ENCODE measurements at regions not wholly inside any gene's neighbourhood (a gene's known extent, or its start where the extent isn't known, plus 50 kb on each side); places are given as distances from the start of the nearest gene placed in this dataset.

DNA sequence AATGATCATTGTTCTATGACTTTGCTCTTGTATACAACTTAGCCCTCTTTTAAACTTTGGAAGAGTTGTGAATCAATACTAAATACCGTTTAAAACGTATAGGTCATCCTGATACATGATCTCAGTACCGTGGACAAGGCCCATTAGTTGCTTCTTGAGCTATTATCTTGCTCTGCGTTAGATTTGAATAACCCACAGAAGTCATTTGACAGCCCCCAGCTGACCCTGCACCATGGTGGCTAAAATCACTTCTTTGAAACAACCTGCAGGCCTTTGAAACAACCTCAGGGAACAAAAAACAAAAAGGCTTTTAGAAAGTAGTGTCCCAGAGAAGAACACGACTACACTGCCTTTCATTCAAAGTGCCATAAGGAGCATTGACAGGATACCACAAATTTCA lies 473.0 kb upstream of the ADGRL2 start:
- Histone ChIP-seq H3K4me1 (no peaks in the 10 kb centered on the region), H3K27me3 (no peaks in the 10 kb centered on the region), H3K9me3 (no peaks in the 10 kb centered on the region), H3K27ac (no peak overlapping the region), H3K36me3 (no peaks in the 10 kb centered on the region), H3K4me3 (no peak overlapping the region)
- DNase-seq (ENCODE audit: low spot score in 2 of 2), result no peak
- intact Hi-C loops (cut with DNase I; ENCODE audit: low total_unique reads), result no loop called here
- no peak for TF ChIP-seq POLR2A (IDR thresholded peaks at IDR 0.05)
- TF ChIP-seq POLR2AphosphoS5 (IDR thresholded peaks at IDR 0.05), result no peak
- TF ChIP-seq, protein P1, sequence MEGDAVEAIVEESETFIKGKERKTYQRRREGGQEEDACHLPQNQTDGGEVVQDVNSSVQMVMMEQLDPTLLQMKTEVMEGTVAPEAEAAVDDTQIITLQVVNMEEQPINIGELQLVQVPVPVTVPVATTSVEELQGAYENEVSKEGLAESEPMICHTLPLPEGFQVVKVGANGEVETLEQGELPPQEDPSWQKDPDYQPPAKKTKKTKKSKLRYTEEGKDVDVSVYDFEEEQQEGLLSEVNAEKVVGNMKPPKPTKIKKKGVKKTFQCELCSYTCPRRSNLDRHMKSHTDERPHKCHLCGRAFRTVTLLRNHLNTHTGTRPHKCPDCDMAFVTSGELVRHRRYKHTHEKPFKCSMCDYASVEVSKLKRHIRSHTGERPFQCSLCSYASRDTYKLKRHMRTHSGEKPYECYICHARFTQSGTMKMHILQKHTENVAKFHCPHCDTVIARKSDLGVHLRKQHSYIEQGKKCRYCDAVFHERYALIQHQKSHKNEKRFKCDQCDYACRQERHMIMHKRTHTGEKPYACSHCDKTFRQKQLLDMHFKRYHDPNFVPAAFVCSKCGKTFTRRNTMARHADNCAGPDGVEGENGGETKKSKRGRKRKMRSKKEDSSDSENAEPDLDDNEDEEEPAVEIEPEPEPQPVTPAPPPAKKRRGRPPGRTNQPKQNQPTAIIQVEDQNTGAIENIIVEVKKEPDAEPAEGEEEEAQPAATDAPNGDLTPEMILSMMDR (IDR thresholded peaks at IDR 0.05), result no peak

DNA sequence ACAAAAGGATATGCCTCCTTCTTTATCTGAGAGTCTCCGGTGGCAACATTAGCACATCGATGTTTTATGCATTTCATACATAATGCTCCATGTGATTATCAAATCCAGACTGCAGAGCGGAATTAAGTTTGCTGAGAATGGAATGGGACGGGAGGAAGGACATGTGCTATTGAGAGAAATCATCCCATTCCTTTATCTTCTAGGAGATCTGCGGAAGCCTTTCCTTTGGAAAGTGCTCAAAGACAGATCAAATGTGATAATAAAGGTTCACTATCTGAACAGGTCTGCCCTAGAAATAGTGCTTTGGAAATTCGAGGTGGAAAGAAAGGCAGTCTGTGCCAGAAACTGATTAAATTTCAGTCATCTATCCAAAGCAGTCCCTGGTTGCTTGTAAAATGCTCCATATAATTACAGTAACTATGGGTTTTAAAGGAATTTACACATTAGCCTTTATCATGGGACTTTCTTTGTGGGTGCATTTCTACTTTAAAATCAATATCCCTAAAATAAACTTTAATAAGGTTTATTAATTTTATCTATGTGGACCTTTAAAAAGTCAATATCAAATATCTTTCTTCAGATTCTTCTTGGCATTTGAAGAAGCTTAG lies 473.5 kb upstream of the ADGRL2 start:
- Histone ChIP-seq H3K4me3 (no peak overlapping the region), H3K27ac (no peak overlapping the region), H3K9me3 (no peaks in the 10 kb centered on the region), H3K27me3 (no peaks in the 10 kb centered on the region), H3K4me1 (no peaks in the 10 kb centered on the region), H3K36me3 (no peaks in the 10 kb centered on the region)
- intact Hi-C loops (cut with DNase I; ENCODE audit: low total_unique reads), result no loop called here
- TF ChIP-seq POLR2AphosphoS5 (IDR thresholded peaks at IDR 0.05) (no peak), POLR2A (IDR thresholded peaks at IDR 0.05) (no peak)
- TF ChIP-seq, protein P1 (IDR thresholded peaks at IDR 0.05), result no peak
- DNase-seq (ENCODE audit: low spot score in 2 of 2), result no peak

DNA sequence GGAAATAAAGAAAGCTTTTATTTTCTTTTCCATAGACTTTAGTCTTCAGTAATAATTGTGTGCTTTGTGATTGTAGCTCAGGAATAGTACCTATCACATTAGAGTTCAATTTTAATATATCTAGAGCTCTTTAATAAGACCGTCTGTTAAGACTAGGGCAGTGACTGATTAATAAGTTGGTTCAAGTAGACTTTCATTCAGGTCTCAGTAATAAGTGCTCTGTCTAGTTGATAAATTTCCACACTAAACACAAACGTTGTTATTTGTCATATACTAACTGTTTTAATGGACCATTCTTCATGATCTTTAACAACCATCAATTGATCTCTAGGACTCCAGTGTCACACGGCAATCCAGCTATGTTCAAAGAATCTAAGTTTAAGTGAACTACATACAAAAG lies 474.5 kb upstream of the ADGRL2 start:
- no peaks in the 10 kb centered on the region for H3K36me3 ChIP-seq
- no peak for DNase-seq (ENCODE audit: low spot score in 2 of 2)
- H3K4me1 ChIP-seq, result no peaks in the 10 kb centered on the region
- intact Hi-C loops (cut with DNase I; ENCODE audit: low total_unique reads), result no loop called here
- no peaks in the 10 kb centered on the region for H3K27me3 ChIP-seq
- H3K27ac ChIP-seq, result no peak overlapping the region
- TF ChIP-seq POLR2A (IDR thresholded peaks at IDR 0.05) (no peak), POLR2AphosphoS5 (IDR thresholded peaks at IDR 0.05) (no peak)
- TF ChIP-seq, protein P1 (IDR thresholded peaks at IDR 0.05), result no peak
- no peaks in the 10 kb centered on the region for H3K9me3 ChIP-seq
- no peak overlapping the region for H3K4me3 ChIP-seq

DNA sequence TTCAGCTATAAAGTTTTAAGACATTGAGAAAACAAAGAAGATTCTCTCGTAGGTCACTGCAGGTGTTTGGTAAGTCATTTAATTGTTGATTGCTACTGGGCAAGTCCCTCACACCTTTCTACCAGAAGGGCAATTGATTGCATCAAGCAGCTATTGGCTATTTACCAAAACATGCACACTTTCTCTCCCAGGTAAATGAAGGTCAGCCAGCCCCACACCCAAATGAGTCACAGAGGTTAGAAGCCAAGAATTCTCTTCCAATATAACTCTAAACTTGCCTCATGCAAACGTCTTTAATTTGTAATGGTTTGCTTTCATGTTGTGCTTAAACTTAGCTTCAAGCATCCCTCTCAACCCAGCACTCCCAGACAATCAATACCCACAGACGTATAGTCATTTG lies 475.3 kb upstream of the ADGRL2 start:
- H3K27me3 ChIP-seq, result no peaks in the 10 kb centered on the region
- H3K4me3 ChIP-seq, result no peak overlapping the region
- TF ChIP-seq POLR2AphosphoS5 (IDR thresholded peaks at IDR 0.05), result no peak
- TF ChIP-seq, protein P1 (IDR thresholded peaks at IDR 0.05), result no peak
- TF ChIP-seq POLR2A (IDR thresholded peaks at IDR 0.05), result no peak
- no peak overlapping the region for H3K27ac ChIP-seq
- intact Hi-C loops (cut with DNase I; ENCODE audit: low total_unique reads), result no loop called here
- no peak for DNase-seq (ENCODE audit: low spot score in 2 of 2)
- H3K9me3 ChIP-seq, result no peaks in the 10 kb centered on the region
- no peaks in the 10 kb centered on the region for H3K4me1 ChIP-seq
- H3K36me3 ChIP-seq, result no peaks in the 10 kb centered on the region

DNA sequence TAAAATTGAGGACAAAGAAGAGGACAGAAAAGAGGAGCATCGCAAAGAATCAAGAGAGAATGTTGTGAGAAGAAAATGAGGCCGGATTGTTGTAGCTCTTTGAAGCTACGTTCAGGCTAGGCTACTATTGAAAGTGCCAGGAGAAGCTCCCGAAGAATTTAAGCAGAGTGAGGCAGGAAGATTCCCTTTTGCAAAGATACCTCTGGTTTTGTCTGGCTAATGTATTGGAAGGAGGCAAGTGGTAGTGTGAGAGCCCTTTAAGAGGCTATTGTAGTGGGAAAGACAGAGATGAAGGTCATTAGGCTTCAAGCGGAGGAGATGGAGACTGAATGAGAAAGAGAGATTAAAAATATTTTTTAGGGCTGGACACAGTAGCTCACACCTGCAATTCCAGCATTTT lies 476.9 kb upstream of the ADGRL2 start:
- Histone ChIP-seq H3K9me3 (no peaks in the 10 kb centered on the region), H3K27me3 (no peaks in the 10 kb centered on the region), H3K36me3 (no peaks in the 10 kb centered on the region), H3K4me3 (no peak overlapping the region), H3K4me1 (no peaks in the 10 kb centered on the region), H3K27ac (no peak overlapping the region)
- intact Hi-C loops (cut with DNase I; ENCODE audit: low total_unique reads), result no loop called here
- DNase-seq (ENCODE audit: low spot score in 2 of 2), result no peak
- TF ChIP-seq POLR2AphosphoS5 (IDR thresholded peaks at IDR 0.05), result no peak
- TF ChIP-seq, protein P1 (IDR thresholded peaks at IDR 0.05), result no peak
- no peak for TF ChIP-seq POLR2A (IDR thresholded peaks at IDR 0.05)

Data from breast epithelium (tissue), 4 donors.